ENCODE measurements at regions not wholly inside any gene's neighbourhood (a gene's known extent, or its start where the extent isn't known, plus 50 kb on each side); places are given as distances from the start of the nearest gene placed in this dataset.

- H3K27ac ChIP-seq, result no peak overlapping the region
- H3K9me3 ChIP-seq, result no peaks in the 10 kb centered on the region
- no peaks in the 10 kb centered on the region for H3K36me3 ChIP-seq
- H3K4me3 ChIP-seq, result no peak overlapping the region
- TF ChIP-seq CTCF (IDR thresholded peaks at IDR 0.05) (no peak), POLR2A (IDR thresholded peaks at IDR 0.05) (no peak), POLR2AphosphoS5 (IDR thresholded peaks at IDR 0.05) (no peak)
- no peaks in the 10 kb centered on the region for H3K27me3 ChIP-seq
- intact Hi-C loops (cut with DNase I; ENCODE audit: low total_unique reads), result no loop called here
- H3K4me1 ChIP-seq, result no peaks in the 10 kb centered on the region
- no peak for DNase-seq (ENCODE audit: low spot score in 2 of 2)
These were observed 824.9 kb downstream of the DCDC2C start for GRCh38 chr2:4528246-4528645.

- H3K4me1 ChIP-seq, result no peaks in the 10 kb centered on the region
- intact Hi-C loops (cut with DNase I; ENCODE audit: low total_unique reads), result no loop called here
- DNase-seq (ENCODE audit: low spot score in 2 of 2), result no peak
- no peak overlapping the region for H3K4me3 ChIP-seq
- H3K9me3 ChIP-seq, result no peaks in the 10 kb centered on the region
- no peaks in the 10 kb centered on the region for H3K27me3 ChIP-seq
- H3K36me3 ChIP-seq, result no peaks in the 10 kb centered on the region
- no peak overlapping the region for H3K27ac ChIP-seq
- TF ChIP-seq POLR2AphosphoS5 (IDR thresholded peaks at IDR 0.05), result no peak
- no peak for TF ChIP-seq POLR2A (IDR thresholded peaks at IDR 0.05)
- TF ChIP-seq CTCF (IDR thresholded peaks at IDR 0.05), result no peak
These were observed 825.4 kb downstream of the DCDC2C start for GRCh38 chr2:4528773-4529172.

- Histone ChIP-seq H3K9me3 (no peaks in the 10 kb centered on the region), H3K36me3 (no peaks in the 10 kb centered on the region)
- DNase-seq (ENCODE audit: low spot score in 2 of 2), result no peak
These were observed 826.4 kb downstream of the DCDC2C start for GRCh38 chr2:4529738-4530137.

GRCh38 chr2:4530231-4530630 lies 826.9 kb downstream of the DCDC2C start:
- Histone ChIP-seq H3K9me3 (no peaks in the 10 kb centered on the region), H3K4me3 (no peak overlapping the region), H3K27ac (no peak overlapping the region), H3K27me3 (no peaks in the 10 kb centered on the region), H3K36me3 (no peaks in the 10 kb centered on the region), H3K4me1 (no peaks in the 10 kb centered on the region)
- TF ChIP-seq POLR2AphosphoS5 (IDR thresholded peaks at IDR 0.05), result no peak
- no peak for TF ChIP-seq POLR2A (IDR thresholded peaks at IDR 0.05)
- TF ChIP-seq CTCF (IDR thresholded peaks at IDR 0.05), result no peak
- intact Hi-C loops (cut with DNase I; ENCODE audit: low total_unique reads), result no loop called here
- DNase-seq (ENCODE audit: low spot score in 2 of 2), result no peak

More at GRCh38 chr2:4529738-4530137, 826.4 kb downstream of the DCDC2C start:
- Histone ChIP-seq H3K4me1 (no peaks in the 10 kb centered on the region), H3K27me3 (no peaks in the 10 kb centered on the region), H3K27ac (no peak overlapping the region), H3K4me3 (no peak overlapping the region)
- intact Hi-C loops (cut with DNase I; ENCODE audit: low total_unique reads), result no loop called here
- TF ChIP-seq POLR2AphosphoS5 (IDR thresholded peaks at IDR 0.05) (no peak), CTCF (IDR thresholded peaks at IDR 0.05) (no peak), POLR2A (IDR thresholded peaks at IDR 0.05) (no peak)

- H3K4me3 ChIP-seq, result no peak overlapping the region
- no peaks in the 10 kb centered on the region for H3K4me1 ChIP-seq
- H3K9me3 ChIP-seq, result no peaks in the 10 kb centered on the region
- intact Hi-C loops (cut with DNase I; ENCODE audit: low total_unique reads), result no loop called here
- TF ChIP-seq CTCF (IDR thresholded peaks at IDR 0.05) (no peak), POLR2AphosphoS5 (IDR thresholded peaks at IDR 0.05) (no peak), POLR2A (IDR thresholded peaks at IDR 0.05) (no peak)
- no peak for DNase-seq (ENCODE audit: low spot score in 2 of 2)
- no peaks in the 10 kb centered on the region for H3K27me3 ChIP-seq
- no peak overlapping the region for H3K27ac ChIP-seq
- no peaks in the 10 kb centered on the region for H3K36me3 ChIP-seq
These were observed 830.4 kb downstream of the DCDC2C start for GRCh38 chr2:4533806-4534205.

Measured in breast epithelium (tissue), 4 donors.